ENCODE measurements at regions not wholly inside any gene's neighbourhood (a gene's known extent, or its start where the extent isn't known, plus 50 kb on each side); places are given as distances from the start of the nearest gene placed in this dataset.
A peak's percentile ranks its signal among the peaks of the same experiment; 100 is the strongest.

GRCh38 chr1:34655875-34656240 lies 99.0 kb upstream of the GJB5 start:
- no peak for DNase-seq (ENCODE audit: low read depth, low spot score)

- DNase-seq (ENCODE audit: low read depth, low spot score) = no peak
These were observed 98.5 kb upstream of the GJB5 start for GRCh38 chr1:34656299-34656698.

DNA sequence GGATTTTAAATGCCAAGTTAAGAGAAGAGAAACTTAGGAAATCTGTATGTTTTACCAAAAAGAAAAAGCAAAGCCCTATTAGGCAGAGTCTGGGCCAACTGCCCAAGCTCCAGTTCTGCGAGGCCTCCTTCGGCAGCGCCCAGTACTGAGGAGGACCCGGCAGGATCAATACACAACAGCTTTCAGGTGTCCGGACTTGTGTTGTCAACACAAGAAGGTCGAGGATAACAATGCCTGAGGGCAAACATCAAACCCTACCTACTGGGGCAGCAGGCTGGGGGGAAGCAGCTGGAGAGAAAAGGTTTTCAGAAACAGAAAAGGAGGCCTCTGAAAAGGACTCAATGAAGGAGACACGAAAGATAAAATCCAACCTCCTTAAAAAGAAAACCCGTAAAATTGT lies 98.1 kb upstream of the GJB5 start:
- DNase-seq (ENCODE audit: low read depth, low spot score) = no peak

DNA sequence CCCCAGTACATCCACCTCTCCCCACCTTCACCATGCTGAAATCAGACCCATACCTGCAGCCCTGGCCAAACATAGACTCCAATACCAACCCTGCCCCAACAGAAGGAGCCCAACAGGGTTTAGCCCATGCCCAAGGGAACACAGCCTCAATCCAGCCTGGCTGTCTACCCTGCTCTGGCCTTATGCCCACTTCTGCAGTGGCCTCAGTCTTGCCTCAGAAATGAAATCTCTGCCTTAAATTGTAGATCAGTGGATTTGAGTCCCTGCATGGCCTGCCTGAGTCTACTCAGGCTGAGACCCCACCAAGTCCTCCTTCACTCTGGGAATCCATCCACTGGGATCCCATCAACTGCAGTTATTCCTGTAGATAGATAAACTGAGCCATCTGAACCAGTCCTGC lies 97.6 kb upstream of the GJB5 start:
- DNase-seq (ENCODE audit: low read depth, low spot score) = no peak

GRCh38 chr1:34657849-34658248 lies 97.0 kb upstream of the GJB5 start:
- no peak for DNase-seq (ENCODE audit: low read depth, low spot score)

- DNase-seq (ENCODE audit: low read depth, low spot score) = no peak
These were observed 91.8 kb upstream of the GJB5 start for GRCh38 chr1:34663031-34663430.

- DNase-seq (ENCODE audit: low read depth, low spot score) = no peak
These were observed 86.8 kb upstream of the GJB5 start for GRCh38 chr1:34668063-34668462.

- DNase-seq (ENCODE audit: low read depth, low spot score) = no peak
These were observed 83.9 kb upstream of the GJB5 start for GRCh38 chr1:34670982-34671381.

GRCh38 chr1:34671887-34672286 lies 83.0 kb upstream of the GJB5 start:
- no peak for DNase-seq (ENCODE audit: low read depth, low spot score)

DNA sequence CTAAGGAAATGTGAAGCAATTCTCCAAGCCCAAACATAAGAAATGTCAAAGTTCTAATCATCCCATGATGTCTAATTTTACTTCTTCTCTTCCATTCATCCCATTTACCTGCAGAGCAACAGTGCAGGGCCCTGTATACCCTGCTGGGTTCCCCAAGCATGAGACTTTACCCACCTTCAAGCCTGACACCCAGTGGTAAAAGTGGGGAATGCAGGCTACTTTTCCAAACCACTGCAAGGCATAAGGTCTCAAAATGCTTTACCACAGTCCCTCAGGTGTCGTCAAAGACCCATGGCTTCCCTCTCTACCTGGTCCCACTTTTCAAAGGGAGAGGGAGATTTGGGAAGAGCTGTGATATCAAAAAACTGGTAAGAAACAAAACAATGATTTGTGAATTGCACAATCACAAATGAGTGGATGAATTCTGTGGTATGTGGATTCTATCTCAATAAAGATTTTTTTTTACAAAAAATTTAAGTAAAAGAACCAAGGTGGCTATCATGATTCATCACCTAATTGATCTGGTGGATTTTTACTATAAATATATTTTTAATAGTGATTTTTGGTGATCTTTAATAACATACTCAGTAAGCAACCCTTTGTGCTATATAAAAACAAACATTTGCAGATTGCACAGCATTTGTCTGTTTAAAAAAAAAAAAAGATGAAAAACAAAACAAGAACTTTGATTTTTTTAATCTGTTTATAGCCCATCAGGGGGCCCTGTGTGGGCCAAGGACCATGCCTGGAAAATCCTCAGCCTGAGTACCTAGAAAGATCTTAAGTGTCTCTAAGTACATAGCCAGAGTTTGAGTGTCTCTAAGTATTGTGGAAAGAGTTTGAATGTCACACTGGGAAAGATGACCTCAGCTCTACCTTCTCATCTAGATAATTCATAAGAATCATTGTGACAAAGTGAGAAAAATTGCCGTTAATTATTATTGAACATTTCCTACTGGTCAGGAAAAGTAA lies 73.1 kb upstream of the GJB5 start:
- DNase-seq (ENCODE audit: low read depth, low spot score) = peak; percentile 66

GRCh38 chr1:34682452-34683223 lies 72.2 kb upstream of the GJB5 start:
- no peak for DNase-seq (ENCODE audit: low read depth, low spot score)

- DNase-seq (ENCODE audit: low read depth, low spot score) = no peak
These were observed 71.2 kb upstream of the GJB5 start for GRCh38 chr1:34683616-34684015.

DNA sequence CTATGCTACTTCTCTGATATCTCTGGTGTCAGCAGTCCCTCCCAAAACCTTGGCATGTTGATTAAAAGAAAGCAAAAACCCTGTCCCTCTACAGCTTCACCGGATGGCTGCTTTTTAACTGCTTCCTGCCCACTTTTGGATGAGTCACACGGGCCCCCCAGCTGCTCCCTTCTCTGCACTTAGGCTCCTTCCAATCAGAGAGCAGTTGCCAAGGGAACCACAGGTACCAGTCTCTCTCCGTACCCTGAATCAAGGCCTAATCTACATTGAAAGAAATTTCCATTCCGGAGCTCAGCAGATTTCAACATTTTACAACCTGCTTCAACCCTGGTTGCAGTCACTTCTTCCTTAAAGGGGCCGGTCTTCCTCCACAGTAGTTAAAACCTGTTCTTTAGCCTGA lies 70.6 kb upstream of the GJB5 start:
- DNase-seq (ENCODE audit: low read depth, low spot score) = peak; percentile 3

GRCh38 chr1:34685225-34685624 lies 69.6 kb upstream of the GJB5 start:
- DNase-seq (ENCODE audit: low read depth, low spot score) = no peak

- DNase-seq (ENCODE audit: low read depth, low spot score) = no peak
These were observed 68.3 kb upstream of the GJB5 start for GRCh38 chr1:34686531-34686930.

DNA sequence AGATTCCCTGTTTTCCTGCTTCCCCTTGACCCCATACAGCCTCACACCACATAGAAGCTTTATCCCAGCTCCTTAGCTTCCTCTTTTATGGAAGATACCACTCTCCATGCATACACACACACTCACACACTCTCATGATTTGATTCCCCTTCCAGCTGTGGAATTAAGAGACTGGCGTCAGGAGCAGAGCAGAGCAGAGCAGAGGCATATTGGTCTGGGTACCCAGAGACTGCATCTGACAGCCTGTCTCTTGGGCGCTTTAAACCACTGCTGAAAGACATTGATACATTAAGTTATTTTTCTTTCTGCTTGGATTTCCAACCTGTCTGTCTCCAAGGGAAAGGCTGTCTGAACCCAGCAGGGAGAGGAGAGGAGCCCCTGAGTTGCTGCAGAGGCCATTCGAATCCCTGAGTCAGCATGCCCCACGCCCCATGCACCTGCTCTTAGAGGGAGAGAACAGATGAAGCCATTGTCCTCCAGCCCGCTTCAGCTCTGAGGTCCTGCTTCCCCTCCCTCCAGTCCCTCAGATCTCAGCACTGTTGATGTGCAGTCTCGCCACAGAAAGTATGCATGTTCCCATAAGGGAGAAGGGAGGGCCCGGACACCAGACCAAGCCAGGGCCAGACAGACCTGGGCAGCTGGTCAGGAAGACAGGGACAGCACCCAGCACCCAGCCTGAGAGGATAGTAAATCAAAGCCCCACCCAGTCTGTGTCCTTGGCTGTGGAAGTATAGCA lies 66.7 kb upstream of the GJB5 start:
- DNase-seq (ENCODE audit: low read depth, low spot score) = no peak

GRCh38 chr1:34690269-34690668 lies 64.6 kb upstream of the GJB5 start:
- no peak for DNase-seq (ENCODE audit: low read depth, low spot score)

DNA sequence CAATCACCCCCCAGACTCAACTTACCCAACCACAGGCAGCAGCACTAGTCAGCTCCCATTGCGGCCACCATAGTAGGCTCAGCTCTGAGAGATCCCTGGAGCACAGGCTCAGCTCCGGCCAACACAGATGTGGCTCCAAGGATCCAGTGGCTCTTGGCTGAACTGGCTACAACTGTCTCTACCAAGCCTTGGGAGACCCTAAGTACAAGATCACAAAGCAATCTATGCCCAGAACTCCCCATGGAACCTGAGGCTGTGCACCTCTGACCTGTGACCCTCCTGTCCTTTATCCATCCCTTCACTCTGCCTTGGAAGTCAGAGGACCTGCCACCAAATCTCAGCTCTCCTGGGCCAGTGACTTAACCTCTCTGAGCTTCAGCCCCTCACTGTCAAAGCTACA lies 61.8 kb upstream of the GJB5 start:
- no peak for DNase-seq (ENCODE audit: low read depth, low spot score)

- no peak for DNase-seq (ENCODE audit: low read depth, low spot score)
These were observed 60.5 kb upstream of the GJB5 start for GRCh38 chr1:34694383-34694782.

GRCh38 chr1:34695580-34695979 lies 59.3 kb upstream of the GJB5 start:
- DNase-seq (ENCODE audit: low read depth, low spot score) = peak; percentile 7

GRCh38 chr1:34696230-34696629 lies 58.6 kb upstream of the GJB5 start:
- no peak for DNase-seq (ENCODE audit: low read depth, low spot score)

DNA sequence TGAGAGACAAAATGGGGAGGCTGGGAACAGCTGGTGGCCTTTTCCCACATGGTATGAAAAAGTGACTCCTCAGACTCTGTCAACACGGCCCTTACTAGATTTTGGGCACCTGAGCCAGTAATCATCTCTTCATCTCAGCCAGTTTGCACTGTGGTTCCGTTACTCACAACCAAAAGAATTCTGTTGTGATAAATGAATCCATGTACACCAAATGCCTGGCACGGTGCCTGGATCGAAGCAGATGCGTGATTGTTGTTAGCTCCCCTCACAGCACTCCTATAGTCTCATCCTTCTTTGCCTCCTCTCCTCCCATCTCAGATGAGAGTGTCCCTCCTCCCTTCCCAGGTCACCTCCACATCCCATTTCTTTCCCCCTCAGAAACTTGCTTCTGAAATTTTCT lies 57.9 kb upstream of the GJB5 start:
- DNase-seq (ENCODE audit: low read depth, low spot score) = peak; percentile 16

All from astrocyte of the hippocampus (primary cell).